Activated CD4-positive, alpha-beta T cell treated with anti-CD3 and anti-CD28 coated beads, Interleukin-2, amount 50 U/mL, for 16 hours (primary cell): ENCODE measurements at regions not wholly inside any gene's neighbourhood (a gene's known extent, or its start where the extent isn't known, plus 50 kb on each side); places are given as distances from the start of the nearest gene placed in this dataset.

ENCODE experiments used
- DNase-seq: peaks from one replicate; pipeline ENCODE4 v3.0.0-alpha.2; 2020

DNA sequence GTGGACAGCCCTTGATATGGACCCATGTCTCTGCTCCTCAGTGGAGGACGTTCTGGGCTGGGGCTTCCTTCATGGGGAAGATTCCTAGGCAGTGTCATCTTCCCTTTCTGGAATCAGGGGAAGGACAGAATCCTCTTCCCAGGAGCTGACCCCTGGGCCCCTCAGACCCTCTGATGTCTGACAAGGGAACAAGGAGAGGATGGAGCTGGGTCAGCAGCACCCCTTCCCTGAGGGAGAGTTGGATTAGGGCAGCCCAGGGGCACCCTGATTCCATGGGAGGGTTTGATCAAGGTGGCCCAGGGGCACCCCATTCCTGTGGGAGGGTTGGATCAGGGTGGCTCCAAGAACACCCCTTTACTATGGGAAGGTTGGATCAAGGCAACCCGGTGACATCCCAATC, 86.5 kb downstream of the ACKR3 start:
- DNase-seq: no peak

DNA sequence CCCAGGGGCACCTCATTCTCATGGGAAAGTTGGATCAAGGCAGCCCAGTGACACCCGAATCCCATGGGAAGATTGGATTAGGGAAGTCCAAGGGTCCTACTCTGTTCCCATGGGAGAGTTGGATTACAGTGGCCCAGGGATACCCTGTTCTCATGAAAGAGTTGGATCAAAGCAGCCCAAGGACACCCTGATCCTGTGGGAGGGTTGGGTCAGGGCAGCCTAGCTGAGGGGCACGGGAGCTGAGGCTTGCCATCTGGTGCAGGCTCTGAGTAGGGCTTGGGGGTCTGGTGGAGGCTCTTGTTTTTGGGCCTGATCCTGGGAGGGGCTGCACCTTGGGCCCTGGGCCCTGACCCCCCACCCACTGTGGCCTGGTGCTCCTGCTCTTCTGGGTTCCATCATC, 87.1 kb downstream of the ACKR3 start:
- DNase-seq: no peak

DNA sequence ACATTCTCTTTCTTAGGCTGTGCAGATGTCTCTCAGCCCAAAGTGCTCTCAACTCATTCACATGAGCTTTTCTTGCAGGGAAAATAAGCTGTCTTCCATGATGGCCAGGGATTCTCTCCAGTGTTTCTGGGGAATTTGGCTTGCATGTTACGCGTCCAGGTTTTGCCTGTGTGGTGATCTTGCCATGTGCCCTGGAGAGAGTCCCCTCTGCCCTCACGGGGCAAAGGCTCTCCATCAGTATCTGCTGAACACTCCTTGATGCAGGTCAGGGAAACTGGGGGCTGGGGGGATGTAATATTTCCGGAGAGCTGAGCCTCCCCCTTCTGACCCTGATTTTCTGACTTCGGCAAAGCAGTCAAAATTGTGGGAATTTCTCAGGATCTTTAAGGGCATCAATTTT, 87.6 kb downstream of the ACKR3 start:
- no peak for DNase-seq

DNA sequence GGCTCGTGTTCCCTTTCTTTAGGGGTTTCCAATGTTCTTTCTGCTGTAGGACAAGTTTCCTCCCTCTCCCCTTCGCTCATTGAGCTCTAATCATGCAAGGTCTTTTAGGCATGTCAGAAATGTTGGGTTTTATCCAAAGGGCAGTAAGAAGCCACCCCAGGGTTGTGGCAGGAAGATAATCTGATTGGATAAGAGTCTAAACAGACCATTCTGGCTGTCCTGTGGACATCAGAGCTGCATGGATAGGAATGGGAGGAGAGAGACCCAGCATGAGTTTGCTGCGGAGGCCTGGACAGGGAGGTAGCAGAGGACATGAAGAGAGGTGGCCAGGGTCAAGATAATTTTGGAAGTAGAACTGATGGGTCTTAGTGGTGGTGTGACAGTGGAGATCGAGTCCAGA, 88.2 kb downstream of the ACKR3 start:
- DNase-seq: no peak

DNA sequence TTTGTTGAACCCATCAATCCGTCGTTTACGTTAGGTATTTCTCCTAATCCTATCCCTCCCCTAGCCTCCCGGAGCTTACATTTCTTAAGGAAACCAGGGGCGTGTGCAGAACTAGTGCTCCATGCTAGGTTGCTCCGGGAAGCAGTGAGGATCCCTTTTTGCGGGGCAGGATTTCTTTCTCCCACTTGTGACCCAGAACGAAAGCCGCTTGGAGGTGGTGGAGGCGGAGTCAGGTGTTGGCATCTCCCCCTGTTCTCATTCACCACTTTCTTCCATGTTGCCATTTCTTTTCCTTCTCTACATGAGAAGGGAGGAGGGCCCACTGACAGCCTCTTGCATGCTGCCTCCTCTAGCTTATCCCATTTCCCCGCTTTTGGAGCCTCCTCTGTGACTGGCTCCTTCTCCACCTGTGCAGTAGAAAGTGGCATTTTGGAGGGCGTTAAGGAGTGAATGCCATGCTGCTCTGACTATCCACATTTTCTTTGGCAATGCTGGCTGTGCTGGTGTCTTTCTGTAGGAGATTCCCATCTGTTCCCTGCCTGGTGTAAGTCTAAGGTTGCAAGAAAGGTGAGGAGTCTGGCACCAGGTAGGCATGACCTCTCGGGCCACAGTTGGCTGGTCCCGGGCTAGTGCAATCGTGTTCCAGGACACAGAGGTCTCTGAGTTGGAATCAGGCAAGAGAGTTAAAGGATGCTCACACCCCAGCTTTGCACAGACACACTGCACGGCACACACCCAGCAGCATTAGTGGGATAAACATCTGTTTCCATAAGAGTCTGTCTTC, 89.5 kb downstream of the ACKR3 start:
- no peak for DNase-seq

DNA sequence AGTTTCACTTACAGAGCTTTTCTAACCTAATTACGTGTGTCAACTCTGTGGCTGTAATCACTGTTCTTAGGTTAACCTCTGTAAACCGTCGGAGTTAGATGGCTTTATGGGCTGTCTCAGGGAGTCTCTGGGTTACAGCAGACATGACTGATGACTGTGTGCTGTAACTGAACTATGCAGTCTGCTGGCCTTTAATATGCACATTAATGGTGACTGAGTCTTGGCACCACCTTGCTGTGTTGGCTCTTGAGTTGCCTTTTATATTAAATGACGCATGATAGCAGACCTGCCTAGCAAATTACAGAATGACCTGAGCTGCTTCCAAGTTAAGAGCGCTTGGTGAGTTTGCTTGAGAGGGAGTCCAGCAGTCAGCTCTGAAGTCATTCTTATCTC, 90.1 kb downstream of the ACKR3 start:
- no peak for DNase-seq

DNA sequence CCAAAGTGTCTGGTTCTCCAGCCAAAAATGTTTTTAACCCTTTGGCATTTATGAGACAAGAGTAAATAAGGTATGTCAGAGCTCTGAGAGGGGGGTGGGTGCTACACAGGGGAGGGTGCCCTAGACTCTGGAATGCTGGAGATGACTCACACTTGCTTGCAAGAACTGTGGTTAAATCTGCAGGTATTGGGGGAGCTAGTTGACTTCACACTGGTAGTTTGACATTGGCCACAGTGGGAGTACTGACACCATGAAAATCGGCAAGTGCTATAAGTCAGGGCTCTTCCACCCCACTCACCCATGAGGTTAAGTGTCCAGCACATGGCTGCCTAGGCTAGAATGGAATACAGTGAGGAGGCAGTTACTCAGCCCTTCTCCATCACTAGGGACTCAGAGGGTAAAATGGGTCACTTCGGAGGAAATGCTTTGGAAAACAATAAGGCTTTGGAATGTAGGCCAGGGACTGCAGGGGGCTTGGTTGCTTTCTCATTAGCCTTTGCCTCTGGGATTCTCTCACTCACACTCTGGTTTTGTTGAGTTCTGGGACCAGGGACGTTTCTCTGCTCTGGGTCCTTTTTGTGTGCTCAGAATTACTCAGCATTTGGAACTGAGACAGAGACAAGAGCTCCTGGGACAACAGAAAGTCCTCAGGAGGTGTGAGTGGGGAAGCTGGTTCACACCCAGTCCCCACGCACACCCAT, 91.6 kb downstream of the ACKR3 start:
- no peak for DNase-seq

DNA sequence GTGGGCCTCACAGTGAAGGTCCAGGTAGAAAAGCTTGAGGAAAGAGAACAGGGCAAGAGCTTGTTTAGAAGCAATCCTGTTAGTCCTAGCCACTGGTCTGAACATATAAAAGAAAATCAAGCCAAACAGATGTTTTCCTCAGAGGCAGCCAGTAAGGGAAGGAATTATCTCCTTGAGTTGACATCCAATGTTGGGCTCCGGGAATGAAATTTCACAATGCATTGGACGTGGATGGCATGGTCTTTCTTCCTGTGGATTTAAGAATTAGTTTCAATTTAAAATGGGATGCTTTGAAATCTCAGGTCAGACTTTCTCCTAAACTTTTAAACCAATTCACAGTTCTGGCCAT, 92.1 kb downstream of the ACKR3 start:
- no peak for DNase-seq

DNA sequence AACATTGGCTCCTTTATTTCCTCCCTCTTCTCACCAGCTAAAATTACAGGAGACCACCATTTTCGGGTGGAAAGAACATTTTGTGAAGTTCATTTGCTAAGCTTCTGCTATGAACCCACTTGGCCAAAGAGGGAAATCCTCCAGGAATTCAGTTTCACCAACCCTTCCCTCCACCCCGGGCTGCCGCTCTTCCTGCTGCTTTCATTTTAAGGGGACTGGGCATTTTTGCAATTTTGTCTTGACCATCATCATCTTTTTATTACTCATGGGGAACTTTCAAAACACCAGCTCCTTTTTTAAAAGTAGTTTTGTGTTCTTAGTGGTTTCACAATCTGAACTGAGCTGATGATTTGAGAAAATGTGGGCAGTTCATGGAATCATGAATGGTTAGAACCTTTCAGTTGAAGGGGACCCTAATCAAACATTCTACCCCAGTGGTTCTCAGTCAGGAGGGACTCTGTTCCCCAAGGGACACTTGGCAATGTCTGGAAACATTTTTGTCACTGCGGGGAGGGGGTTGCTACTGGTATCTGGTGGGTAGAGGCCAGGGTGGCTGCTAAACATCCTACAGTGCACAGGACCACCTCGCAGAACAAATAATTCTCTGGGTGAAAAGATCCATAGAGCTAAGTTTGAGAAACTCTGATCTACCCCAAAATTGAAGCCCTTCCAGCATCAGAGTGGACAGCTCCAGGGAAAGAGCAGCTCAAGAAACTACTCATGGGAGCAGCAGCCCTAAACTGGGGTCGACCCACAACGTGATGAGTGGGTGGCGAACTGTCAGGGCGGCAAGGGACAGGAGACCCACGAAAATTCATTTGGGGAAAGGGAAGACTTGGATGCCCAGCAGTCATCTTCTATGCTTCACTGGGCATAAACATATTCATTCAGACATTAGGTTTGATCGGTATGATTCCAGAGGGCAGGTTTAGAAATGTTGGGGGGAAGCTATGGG, 92.9 kb downstream of the ACKR3 start:
- no peak for DNase-seq

DNA sequence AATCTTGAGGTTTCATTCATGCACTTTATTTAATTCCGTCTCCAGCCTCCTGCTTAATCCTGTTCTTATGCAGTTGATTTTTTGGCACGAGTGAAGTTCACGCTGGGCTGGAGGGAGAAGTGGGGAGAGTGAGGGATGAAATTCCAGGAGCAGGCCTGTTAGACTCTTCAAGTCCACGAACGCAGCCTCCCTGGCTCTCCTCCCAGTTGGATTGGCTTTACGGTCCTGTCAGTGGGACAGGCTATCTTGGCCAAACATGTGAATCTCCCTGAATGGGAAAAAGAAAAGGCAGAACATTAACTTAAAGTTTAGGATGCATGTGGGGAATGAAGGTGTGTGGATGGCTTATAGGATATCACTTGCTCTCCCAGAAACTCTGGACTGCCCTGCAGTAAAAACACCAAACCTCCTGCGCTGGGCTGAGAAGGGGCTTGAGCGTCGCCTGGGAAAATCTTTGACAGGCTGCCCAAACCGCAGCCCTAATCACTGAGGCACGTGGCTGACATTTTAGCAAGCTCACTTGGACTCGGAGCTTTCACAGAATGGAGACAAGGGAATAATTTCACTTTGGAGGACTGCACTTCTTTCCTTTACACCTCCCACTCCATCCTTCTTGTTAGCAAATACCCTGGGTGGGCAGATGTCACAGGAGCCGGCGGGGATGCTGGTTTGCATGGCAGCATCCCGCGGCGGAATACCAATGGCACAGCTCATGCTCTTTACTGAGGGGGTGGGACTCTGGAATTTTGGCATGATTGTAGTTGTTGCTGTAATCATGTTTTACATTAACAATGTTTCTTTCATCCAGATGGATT, 93.9 kb downstream of the ACKR3 start:
- no peak for DNase-seq

DNA sequence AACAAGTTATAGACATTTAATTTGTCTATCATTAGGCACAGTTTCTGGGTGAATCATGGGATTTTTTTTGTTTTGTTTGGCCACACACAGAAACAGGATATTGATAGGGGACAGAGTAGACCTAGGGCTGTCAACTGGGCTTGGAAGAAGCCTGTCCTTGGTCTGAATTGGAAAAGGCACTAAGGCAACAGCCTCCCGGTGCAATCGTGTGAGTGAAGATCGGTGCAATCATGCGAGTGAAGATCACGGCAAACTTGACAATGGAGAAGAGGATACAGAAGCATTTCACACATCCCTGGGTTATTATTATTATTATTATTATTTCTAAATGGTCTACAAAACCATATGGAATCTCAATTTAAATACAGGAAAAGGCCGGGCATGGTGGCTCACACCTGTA, 94.5 kb downstream of the ACKR3 start:
- DNase-seq: no peak

DNA sequence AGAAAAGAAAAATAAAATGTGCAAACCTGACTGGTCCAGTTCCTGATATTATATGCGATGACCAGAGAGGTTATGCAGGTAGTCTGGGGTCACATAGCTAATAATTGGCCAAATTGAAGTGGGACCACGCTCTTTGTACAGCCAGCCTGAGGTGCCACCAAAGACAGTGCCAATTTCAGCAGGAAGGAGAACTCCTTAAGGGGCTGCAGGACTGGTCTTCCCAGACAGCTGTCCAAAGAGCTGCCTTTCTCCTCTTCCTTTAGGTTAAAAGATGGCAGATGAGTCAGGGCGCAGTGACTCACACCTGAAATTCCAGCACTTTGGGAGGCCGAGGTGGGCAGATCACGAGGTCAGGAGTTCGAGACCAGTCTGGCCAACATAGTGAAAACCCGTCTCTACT, 95.5 kb downstream of the ACKR3 start:
- no peak for DNase-seq

DNA sequence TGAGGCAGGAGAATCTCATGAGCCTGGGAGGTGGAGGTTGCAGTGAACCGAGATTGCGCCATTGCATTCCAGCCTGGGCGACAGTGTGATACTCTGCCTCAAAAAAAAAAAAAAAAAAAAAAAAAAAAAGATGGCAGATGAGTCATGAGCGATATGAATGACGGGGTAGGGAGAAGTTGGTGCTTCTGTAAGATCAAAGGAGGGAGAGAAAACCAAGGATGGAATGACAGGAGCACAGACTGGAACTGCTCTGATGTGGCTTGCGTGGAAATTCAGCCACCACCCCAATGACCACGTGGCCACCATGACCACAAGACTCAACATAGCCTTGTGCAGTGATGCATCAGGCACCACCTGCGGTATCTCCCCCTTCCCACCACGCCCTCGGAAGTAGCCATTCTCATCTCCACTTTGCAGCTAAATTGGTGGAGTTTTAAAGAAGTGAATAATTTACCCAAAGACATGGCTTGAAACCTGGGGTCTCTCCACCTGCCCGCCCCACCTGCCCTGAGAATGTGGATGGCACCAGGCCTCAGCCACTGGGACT, 96.0 kb downstream of the ACKR3 start:
- no peak for DNase-seq

DNA sequence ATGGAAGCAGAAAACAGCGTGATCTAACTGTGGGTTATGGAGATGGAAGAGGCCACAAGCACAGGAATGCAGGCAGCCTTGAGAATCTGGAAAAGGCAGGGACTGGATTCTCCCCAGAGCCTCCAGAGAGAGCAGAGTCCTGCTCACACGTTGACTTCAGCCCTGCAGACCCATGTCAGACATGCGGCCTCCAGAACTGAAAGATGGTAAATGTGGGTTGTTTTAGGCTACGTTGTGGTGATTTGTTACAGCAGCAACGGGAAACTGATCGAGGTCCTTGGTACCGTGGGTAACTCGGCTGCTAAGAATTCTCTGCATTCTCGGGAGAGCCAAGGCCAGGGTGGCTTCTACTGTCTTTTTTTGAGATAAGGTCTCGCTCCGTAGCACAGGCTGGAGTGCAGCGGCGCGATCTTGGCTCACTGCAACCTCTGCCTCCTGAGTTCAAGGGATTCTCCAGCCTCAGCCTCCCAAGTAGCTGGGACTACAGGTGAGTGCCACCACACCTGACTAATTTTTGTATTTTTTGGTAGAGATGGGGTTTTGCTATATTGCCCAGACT, 97.1 kb downstream of the ACKR3 start:
- DNase-seq: no peak

DNA sequence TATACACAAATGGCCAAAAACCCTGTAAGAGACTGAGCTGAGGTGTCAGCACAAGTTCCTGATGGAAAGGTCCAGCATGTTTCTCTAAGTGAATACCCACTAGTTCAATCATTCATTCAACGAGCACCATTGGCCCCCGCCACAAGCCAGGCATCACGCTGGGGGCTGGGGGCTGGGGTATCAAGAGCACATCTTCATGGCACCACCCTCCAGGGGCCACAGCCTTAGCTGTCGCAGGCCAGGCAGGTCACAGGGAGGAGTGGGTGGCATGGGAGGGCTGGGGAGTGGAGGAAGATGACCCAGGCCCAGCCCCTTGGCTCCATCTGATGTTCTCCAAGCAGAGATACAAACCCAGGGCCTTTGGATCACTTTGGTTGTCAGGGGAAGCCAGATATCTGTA, 97.9 kb downstream of the ACKR3 start:
- DNase-seq: no peak

DNA sequence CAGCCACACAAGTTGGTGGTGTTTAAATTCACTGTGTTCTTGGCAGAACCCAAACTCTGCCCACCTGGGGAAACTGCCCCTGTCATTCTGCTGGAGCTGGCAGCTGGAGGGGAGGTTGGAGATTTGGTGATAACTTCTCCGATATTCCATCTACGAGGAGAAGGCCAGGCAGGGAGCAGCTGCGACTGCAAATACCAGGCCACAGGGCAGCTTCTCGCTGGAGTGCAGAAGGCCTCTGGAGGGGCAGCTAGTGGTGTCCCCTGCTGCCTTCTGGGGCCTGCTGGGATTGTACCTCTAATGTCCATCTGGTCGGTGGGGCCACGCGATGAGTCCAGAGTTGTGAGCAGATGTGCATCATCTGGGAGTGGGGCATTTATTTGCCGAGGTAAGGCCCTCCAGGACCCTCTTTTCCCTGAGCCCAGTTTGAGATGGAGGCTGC, 98.9 kb downstream of the ACKR3 start:
- no peak for DNase-seq

DNA sequence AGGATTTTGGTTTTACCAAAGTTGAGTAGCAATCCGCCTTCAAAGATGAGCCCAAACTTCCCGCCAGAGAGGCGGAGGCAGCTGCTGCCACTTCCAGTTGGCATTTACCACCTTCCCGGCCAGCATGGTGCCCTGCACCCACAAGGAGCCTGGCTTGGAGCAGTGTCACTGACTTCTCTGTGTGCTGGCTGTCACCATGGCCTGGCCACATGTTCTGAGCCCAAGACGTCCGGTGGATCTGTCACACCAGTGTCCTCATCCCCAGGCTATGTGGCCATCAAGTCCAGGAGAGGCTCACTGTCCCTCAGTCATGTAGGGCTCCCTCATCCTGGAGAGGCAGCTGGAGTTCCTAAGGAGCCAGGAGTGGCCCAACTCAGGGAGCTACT, 100.6 kb downstream of the ACKR3 start:
- no peak for DNase-seq

DNA sequence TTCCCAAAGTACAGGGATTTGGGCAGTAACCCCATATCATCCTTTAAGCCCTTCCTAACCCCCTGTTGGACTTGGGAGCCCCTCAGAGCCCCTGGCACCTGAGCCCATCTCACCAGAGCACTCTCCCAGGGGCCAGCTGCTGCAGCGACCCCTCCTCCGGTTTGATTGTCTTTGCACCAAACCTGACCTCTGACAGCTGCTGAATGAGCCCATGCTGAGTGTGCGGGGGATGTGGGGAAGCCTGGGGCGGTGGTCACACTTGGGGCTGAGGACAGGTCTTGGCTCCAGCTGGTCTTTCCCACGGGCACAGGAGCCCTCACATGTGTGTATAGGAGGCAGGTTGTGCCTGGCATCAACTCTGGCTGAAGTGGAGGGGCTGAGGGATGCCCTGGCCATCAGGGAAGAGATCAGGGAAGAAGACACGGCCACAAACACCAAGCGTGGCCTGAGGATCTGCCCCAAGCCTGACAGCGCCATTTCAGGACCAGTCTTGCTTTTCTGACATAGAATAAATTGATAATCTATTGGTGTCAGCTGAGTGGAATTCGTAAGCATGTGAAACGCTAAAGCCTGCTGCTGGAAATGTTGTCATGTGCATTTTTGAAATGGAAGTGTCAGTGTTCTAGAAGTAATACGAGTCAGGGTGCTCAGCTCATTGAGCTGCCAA, 102.4 kb downstream of the ACKR3 start:
- no peak for DNase-seq

DNA sequence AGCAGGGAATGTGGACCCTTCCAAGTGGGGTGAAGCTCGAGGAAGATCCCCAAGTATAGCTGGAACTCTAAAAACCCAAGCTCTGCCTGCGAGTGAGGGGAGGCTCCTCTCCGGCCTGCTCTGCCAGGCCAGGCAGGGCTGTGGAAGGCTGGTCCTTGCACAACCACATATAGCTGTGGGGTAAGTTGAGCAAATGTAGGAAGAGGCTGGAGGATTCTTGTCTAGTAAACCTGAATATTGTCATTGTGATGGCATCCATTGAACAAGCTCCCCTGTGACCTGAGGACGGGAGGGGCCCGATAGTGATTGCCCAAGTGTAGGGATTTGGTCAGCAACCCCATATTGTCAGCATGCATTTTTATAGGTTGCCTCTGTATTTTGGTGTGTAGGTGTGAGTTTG, 103.0 kb downstream of the ACKR3 start:
- no peak for DNase-seq

DNA sequence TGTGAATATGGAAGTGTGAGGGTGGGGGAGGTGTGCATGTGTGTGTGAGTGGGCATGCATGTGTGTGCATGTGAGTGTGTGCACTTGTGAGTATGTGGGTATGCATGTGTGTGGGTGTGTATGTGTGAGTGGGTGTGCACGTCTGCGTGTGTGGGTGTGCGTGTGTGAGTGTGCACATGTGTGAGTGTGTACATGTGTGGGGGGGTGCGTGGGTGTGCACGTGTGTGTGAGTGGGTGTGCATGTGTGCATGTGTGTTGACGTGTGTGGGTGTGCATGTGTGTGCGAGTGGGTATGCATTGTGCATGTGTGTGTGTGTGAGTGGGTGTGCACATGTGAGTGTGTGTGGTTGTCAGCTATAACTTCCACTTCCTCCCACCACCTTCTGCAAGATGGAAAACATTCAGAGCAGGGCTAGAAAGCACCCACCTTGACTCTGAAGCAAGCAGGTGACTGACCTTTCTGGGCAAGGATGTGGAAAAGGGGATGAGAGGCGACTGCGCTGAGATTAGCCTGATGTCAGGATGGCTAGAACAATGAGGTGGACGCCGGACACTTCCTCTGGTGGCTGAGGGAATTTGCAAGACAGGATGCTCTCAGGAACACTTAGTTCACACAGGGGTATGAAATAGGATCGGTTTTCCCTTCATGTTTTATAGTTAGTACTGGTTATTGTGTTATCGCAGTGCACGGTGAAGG, 103.6 kb downstream of the ACKR3 start:
- no peak for DNase-seq

DNA sequence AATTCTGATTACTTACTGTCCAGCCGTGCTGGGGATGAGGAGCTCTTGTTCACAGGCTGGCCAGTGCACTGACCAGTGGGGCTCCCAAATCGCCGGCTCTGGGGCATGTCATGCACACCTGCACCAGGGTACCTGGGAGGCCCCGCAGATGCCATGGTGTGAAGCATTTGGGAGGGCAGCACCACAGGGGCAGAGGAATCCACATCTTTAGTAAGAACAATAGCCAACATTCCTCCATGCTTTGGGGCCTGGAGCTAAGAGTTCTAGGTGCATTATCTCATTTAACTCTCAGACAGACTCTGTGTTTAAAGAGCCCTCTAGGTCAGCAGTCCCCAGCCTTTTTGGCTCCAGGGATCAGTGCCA, 104.2 kb downstream of the ACKR3 start:
- no peak for DNase-seq
